Epithelial cell of esophagus (primary cell): ENCODE measurements at regions not wholly inside any gene's neighbourhood (a gene's known extent, or its start where the extent isn't known, plus 50 kb on each side); places are given as distances from the start of the nearest gene placed in this dataset.

Experiments
- DNase-seq: peaks from one replicate; pipeline ENCODE4 v3.0.0; 2010; ENCODE audit warnings: low read depth
- H3K4me3 ChIP-seq: 2 replicates; pipeline ENCODE4 v1.5.1; 2011; ENCODE audit warnings: mild to moderate bottlenecking, low read length, control low read depth
- TF ChIP-seq, protein P1 (sequence below): IDR thresholded peaks from 2 replicates; pipeline ENCODE4 v1.5.1; 2011; ENCODE audit warnings: low read depth, mild to moderate bottlenecking, low read length, control low read depth, inconsistent platforms; ENCODE audit not compliant: insufficient read depth; ENCODE audit errors: missing control alignments

DNA sequence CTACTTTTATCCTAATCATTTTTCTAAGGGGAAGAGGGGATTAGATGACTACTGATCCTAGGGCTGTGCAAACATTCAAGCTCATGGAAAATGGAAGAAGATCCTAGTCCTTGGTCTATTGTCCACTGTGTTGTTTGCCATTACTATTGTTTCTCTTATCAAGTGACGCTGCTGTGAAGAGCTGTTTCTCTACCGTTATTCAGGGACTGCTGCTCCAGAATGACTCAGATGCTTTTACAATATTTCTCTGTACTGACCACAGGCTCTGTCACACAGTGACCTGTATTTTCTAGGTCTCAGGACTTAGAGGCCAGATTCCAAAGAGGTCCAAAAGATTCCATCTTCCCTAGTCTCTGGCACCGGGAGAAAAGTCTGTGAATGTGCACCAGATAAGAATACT, 159.5 kb upstream of the CHD1 start:
- DNase-seq, result no peak
- H3K4me3 ChIP-seq, result no peak overlapping the region
- TF ChIP-seq, protein P1, sequence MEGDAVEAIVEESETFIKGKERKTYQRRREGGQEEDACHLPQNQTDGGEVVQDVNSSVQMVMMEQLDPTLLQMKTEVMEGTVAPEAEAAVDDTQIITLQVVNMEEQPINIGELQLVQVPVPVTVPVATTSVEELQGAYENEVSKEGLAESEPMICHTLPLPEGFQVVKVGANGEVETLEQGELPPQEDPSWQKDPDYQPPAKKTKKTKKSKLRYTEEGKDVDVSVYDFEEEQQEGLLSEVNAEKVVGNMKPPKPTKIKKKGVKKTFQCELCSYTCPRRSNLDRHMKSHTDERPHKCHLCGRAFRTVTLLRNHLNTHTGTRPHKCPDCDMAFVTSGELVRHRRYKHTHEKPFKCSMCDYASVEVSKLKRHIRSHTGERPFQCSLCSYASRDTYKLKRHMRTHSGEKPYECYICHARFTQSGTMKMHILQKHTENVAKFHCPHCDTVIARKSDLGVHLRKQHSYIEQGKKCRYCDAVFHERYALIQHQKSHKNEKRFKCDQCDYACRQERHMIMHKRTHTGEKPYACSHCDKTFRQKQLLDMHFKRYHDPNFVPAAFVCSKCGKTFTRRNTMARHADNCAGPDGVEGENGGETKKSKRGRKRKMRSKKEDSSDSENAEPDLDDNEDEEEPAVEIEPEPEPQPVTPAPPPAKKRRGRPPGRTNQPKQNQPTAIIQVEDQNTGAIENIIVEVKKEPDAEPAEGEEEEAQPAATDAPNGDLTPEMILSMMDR, result no peak

GRCh38 chr5:99083197-99083596, 154.4 kb upstream of the CHD1 start:
- TF ChIP-seq, protein P1, result no peak
- H3K4me3 ChIP-seq, result no peak overlapping the region
- no peak for DNase-seq

DNA sequence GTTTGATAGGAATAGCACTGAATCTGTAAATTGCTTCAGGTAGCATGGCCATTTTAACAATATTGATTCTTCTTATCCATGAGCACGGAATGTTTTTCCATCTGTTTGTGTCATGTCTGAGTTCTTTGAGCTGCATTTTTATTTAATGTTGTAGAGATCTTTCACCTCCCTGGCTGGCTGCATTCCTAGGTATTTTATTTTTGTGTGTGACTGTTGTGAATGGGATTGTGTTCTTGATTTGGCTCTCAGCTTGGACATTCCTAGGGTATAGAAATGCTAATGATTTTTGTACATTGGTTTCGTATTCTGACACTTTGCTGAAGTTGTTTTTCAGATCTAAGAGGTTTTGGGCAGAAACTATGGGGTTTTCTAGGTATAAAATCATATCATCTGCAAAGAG, 152.9 kb upstream of the CHD1 start:
- no peak overlapping the region for H3K4me3 ChIP-seq
- TF ChIP-seq, protein P1, result no peak
- no peak for DNase-seq

DNA sequence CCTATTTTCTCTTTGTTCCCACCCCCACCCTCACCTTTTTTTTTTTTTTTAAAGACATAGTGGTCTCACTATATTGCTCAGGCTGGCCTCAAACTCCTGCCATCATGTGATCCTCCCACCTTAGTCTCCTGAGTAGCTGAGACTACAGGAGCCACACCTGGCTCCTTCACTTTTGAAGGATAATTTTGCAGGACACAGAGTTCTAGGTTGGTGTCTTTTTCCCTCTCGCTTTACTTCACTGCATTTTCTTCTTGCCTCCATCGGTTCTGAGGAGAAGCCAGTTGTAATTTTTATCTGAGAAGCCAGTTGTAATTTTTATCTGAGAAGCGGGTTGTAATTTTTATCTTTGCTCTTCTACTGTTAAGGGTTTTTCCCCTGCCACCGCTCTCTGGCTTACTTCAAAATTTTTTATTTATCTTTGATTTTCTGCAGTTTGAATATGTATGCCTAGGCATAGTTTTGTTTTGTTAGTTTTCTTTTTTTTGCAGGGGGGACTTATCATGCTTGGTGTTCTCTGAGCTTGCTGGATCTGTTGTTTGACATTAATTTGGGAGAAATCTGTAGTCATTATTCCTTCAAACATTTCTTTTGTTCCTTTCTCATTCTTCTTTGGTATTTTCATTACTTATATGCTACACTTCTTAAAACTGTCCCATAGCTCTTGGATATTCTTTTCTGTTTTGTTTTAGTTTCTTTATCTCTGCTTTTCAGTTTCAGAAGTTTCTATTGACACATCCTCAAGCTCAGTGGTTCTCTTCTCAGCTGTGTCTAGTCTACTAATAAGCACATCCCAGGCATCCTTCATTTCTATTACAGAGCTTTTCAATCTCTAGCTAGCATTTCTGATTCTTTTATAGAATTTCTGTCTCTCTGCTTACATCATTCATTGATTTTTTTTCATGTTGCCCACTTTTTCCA, 148.2 kb upstream of the CHD1 start:
- no peak overlapping the region for H3K4me3 ChIP-seq

DNA sequence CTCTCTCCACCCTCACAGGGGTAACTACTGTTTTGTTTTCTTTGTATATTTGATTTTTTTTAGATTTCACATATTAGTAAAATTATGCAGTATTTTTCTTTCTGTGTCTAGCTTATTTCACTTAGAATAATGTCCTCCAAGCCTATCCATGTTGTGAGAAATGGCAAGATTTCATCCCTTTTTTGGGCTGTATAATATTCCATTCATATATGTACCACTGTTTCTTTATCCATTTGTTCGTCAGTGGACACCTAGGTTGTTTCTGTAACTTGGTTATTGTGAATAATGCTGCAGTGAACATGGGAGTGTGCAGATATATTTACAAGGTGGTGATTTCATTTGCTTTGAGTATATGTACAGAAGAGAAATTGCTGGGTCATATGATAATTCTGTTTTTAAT, 144.0 kb upstream of the CHD1 start:
- TF ChIP-seq, protein P1, result no peak
- no peak for DNase-seq
- H3K4me3 ChIP-seq, result no peak overlapping the region

More for the DNA sequence above, 148.2 kb upstream of the CHD1 start:
- TF ChIP-seq, protein P1, result no peak
- no peak for DNase-seq

DNA sequence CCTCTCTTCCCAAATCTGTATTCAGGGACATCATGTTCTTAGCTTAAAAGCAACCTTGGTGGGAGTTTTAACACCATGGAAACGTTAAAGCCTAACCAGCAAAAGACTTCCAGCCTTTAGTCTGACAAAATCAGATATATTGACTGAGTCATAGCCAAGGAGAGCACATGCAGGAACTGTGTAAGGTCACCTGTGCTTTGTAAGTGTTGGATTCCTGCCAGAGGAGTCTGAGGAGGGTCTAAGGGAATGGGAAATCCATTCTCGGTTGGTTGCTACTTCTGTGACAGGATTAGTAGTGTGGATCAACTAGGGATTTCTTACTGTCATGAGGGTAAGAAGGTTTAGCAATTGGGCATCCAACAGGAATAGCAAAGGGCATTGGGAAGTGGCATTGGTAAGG, 142.0 kb upstream of the CHD1 start:
- no peak for DNase-seq
- TF ChIP-seq, protein P1, result no peak
- H3K4me3 ChIP-seq, result no peak overlapping the region

DNA sequence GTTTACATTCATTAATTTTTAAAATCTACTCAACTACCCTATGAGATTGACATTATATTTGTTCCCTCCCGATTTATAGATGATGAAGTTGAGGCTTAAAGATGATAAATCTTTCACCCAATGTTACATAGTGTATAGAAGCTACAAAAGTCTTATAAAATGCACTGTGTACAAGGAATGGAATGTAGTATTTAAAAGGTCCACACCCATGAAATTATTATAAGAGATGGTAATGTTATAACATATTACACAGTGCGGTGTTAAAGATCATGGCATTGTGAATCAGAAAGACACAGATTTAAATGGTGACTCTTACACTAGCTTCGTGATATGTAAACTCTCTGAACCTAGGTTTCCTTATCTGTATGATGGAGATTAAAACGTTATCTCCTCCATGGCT, 141.6 kb upstream of the CHD1 start:
- no peak for DNase-seq
- no peak overlapping the region for H3K4me3 ChIP-seq
- TF ChIP-seq, protein P1, result no peak
